ENCODE measurements at regions not wholly inside any gene's neighbourhood (a gene's known extent, or its start where the extent isn't known, plus 50 kb on each side); places are given as distances from the start of the nearest gene placed in this dataset.
"Not testable (repeated sequence)": the region's sequence is repeated elsewhere in the genome, so short reads cannot be mapped to it uniquely, and the experiment has no call there.

GRCh38 chr9:65435464-65435863, 150.5 kb upstream of the FOXD4L5 start:
- Histone ChIP-seq H3K4me3 (ENCODE audit: insufficient read depth, low read depth, low read length, poor library complexity, severe bottlenecking) (no peak overlapping the region), H3K27me3 (replicated peaks; ENCODE audit: control insufficient read depth, insufficient read depth, low read length, poor library complexity, severe bottlenecking) (no peaks in the 10 kb centered on the region), H3K27ac (ENCODE audit: insufficient read depth, low read length, poor library complexity, severe bottlenecking) (no peak overlapping the region), H3K4me1 (ENCODE audit: control insufficient read depth, insufficient read depth, low read length, poor library complexity, severe bottlenecking) (no peaks in the 10 kb centered on the region), H3K36me3 (ENCODE audit: control insufficient read depth, insufficient read depth, low read length) (no peaks in the 10 kb centered on the region), H3K9me3 (ENCODE audit: control insufficient read depth, low read length) (no peaks in the 10 kb centered on the region)
- DNase-seq = no peak

- Histone ChIP-seq H3K36me3 (ENCODE audit: control insufficient read depth, insufficient read depth, low read length) (no peaks in the 10 kb centered on the region), H3K9me3 (ENCODE audit: control insufficient read depth, low read length) (no peaks in the 10 kb centered on the region), H3K4me3 (ENCODE audit: insufficient read depth, low read depth, low read length, poor library complexity, severe bottlenecking) (no peak overlapping the region), H3K27me3 (replicated peaks; ENCODE audit: control insufficient read depth, insufficient read depth, low read length, poor library complexity, severe bottlenecking) (no peaks in the 10 kb centered on the region), H3K27ac (ENCODE audit: insufficient read depth, low read length, poor library complexity, severe bottlenecking) (no peak overlapping the region), H3K4me1 (ENCODE audit: control insufficient read depth, insufficient read depth, low read length, poor library complexity, severe bottlenecking) (no peaks in the 10 kb centered on the region)
- no peak for DNase-seq
Observed at GRCh38 chr9:65432722-65433323, 147.8 kb upstream of the FOXD4L5 start.

GRCh38 chr9:65432051-65432450, 147.0 kb upstream of the FOXD4L5 start:
- Histone ChIP-seq H3K9me3 (ENCODE audit: control insufficient read depth, low read length) (no peaks in the 10 kb centered on the region), H3K27me3 (replicated peaks; ENCODE audit: control insufficient read depth, insufficient read depth, low read length, poor library complexity, severe bottlenecking) (no peaks in the 10 kb centered on the region), H3K27ac (ENCODE audit: insufficient read depth, low read length, poor library complexity, severe bottlenecking) (no peak overlapping the region), H3K36me3 (ENCODE audit: control insufficient read depth, insufficient read depth, low read length) (no peaks in the 10 kb centered on the region), H3K4me3 (ENCODE audit: insufficient read depth, low read depth, low read length, poor library complexity, severe bottlenecking) (no peak overlapping the region), H3K4me1 (ENCODE audit: control insufficient read depth, insufficient read depth, low read length, poor library complexity, severe bottlenecking) (no peaks in the 10 kb centered on the region)
- DNase-seq = no peak

- Histone ChIP-seq H3K4me3 (ENCODE audit: insufficient read depth, low read depth, low read length, poor library complexity, severe bottlenecking) (no peak overlapping the region), H3K9me3 (ENCODE audit: control insufficient read depth, low read length) (no peaks in the 10 kb centered on the region), H3K27me3 (replicated peaks; ENCODE audit: control insufficient read depth, insufficient read depth, low read length, poor library complexity, severe bottlenecking) (no peaks in the 10 kb centered on the region), H3K4me1 (ENCODE audit: control insufficient read depth, insufficient read depth, low read length, poor library complexity, severe bottlenecking) (no peaks in the 10 kb centered on the region), H3K36me3 (ENCODE audit: control insufficient read depth, insufficient read depth, low read length) (no peaks in the 10 kb centered on the region), H3K27ac (ENCODE audit: insufficient read depth, low read length, poor library complexity, severe bottlenecking) (no peak overlapping the region)
- DNase-seq = no peak
Observed at GRCh38 chr9:65430221-65430620, 145.2 kb upstream of the FOXD4L5 start.

- not testable (repeated sequence) for DNase-seq; H3K36me3 ChIP-seq (ENCODE audit: control insufficient read depth, insufficient read depth, low read length); H3K4me3 ChIP-seq (ENCODE audit: insufficient read depth, low read depth, low read length, poor library complexity, severe bottlenecking); H3K27ac ChIP-seq (ENCODE audit: insufficient read depth, low read length, poor library complexity, severe bottlenecking); H3K4me1 ChIP-seq (ENCODE audit: control insufficient read depth, insufficient read depth, low read length, poor library complexity, severe bottlenecking); H3K9me3 ChIP-seq (ENCODE audit: control insufficient read depth, low read length); H3K27me3 ChIP-seq (replicated peaks; ENCODE audit: control insufficient read depth, insufficient read depth, low read length, poor library complexity, severe bottlenecking)
Observed at GRCh38 chr9:65427361-65427760, 142.4 kb upstream of the FOXD4L5 start.

GRCh38 chr9:65426813-65427212, 141.8 kb upstream of the FOXD4L5 start:
- H3K27ac ChIP-seq (ENCODE audit: insufficient read depth, low read length, poor library complexity, severe bottlenecking); DNase-seq; H3K4me1 ChIP-seq (ENCODE audit: control insufficient read depth, insufficient read depth, low read length, poor library complexity, severe bottlenecking); H3K27me3 ChIP-seq (replicated peaks; ENCODE audit: control insufficient read depth, insufficient read depth, low read length, poor library complexity, severe bottlenecking); H3K4me3 ChIP-seq (ENCODE audit: insufficient read depth, low read depth, low read length, poor library complexity, severe bottlenecking); H3K36me3 ChIP-seq (ENCODE audit: control insufficient read depth, insufficient read depth, low read length); H3K9me3 ChIP-seq (ENCODE audit: control insufficient read depth, low read length): not testable (repeated sequence)

- no peaks in the 10 kb centered on the region for H3K36me3 ChIP-seq (ENCODE audit: control insufficient read depth, insufficient read depth, low read length)
- H3K4me1 ChIP-seq (ENCODE audit: control insufficient read depth, insufficient read depth, low read length, poor library complexity, severe bottlenecking) = no peaks in the 10 kb centered on the region
- H3K9me3 ChIP-seq (ENCODE audit: control insufficient read depth, low read length) = no peaks in the 10 kb centered on the region
- no peak for DNase-seq
- H3K27me3 ChIP-seq (replicated peaks; ENCODE audit: control insufficient read depth, insufficient read depth, low read length, poor library complexity, severe bottlenecking) = no peaks in the 10 kb centered on the region
- H3K27ac ChIP-seq (ENCODE audit: insufficient read depth, low read length, poor library complexity, severe bottlenecking) = no peak overlapping the region
- no peak overlapping the region for H3K4me3 ChIP-seq (ENCODE audit: insufficient read depth, low read depth, low read length, poor library complexity, severe bottlenecking)
Observed at GRCh38 chr9:65426231-65426630, 141.2 kb upstream of the FOXD4L5 start.

- DNase-seq; H3K4me3 ChIP-seq (ENCODE audit: insufficient read depth, low read depth, low read length, poor library complexity, severe bottlenecking); H3K9me3 ChIP-seq (ENCODE audit: control insufficient read depth, low read length); H3K27ac ChIP-seq (ENCODE audit: insufficient read depth, low read length, poor library complexity, severe bottlenecking); H3K27me3 ChIP-seq (replicated peaks; ENCODE audit: control insufficient read depth, insufficient read depth, low read length, poor library complexity, severe bottlenecking); H3K4me1 ChIP-seq (ENCODE audit: control insufficient read depth, insufficient read depth, low read length, poor library complexity, severe bottlenecking); H3K36me3 ChIP-seq (ENCODE audit: control insufficient read depth, insufficient read depth, low read length): not testable (repeated sequence)
Observed at GRCh38 chr9:65425183-65425582, 140.2 kb upstream of the FOXD4L5 start.

GRCh38 chr9:65424437-65424984, 139.5 kb upstream of the FOXD4L5 start:
- H3K4me3 ChIP-seq (ENCODE audit: insufficient read depth, low read depth, low read length, poor library complexity, severe bottlenecking); H3K4me1 ChIP-seq (ENCODE audit: control insufficient read depth, insufficient read depth, low read length, poor library complexity, severe bottlenecking); DNase-seq; H3K9me3 ChIP-seq (ENCODE audit: control insufficient read depth, low read length); H3K36me3 ChIP-seq (ENCODE audit: control insufficient read depth, insufficient read depth, low read length); H3K27ac ChIP-seq (ENCODE audit: insufficient read depth, low read length, poor library complexity, severe bottlenecking); H3K27me3 ChIP-seq (replicated peaks; ENCODE audit: control insufficient read depth, insufficient read depth, low read length, poor library complexity, severe bottlenecking): not testable (repeated sequence)

GRCh38 chr9:65423691-65424436, 138.9 kb upstream of the FOXD4L5 start:
- not testable (repeated sequence) for H3K36me3 ChIP-seq (ENCODE audit: control insufficient read depth, insufficient read depth, low read length); H3K27me3 ChIP-seq (replicated peaks; ENCODE audit: control insufficient read depth, insufficient read depth, low read length, poor library complexity, severe bottlenecking); H3K9me3 ChIP-seq (ENCODE audit: control insufficient read depth, low read length); H3K4me3 ChIP-seq (ENCODE audit: insufficient read depth, low read depth, low read length, poor library complexity, severe bottlenecking); H3K27ac ChIP-seq (ENCODE audit: insufficient read depth, low read length, poor library complexity, severe bottlenecking); H3K4me1 ChIP-seq (ENCODE audit: control insufficient read depth, insufficient read depth, low read length, poor library complexity, severe bottlenecking); DNase-seq

Measured in effector memory CD4-positive, alpha-beta T cell (primary cell).